Stimulated activated CD4-positive, alpha-beta T cell treated with anti-CD3 and anti-CD28 coated beads, Interleukin-2, amount 100 ng/mL, for 24 hours (primary cell): ENCODE measurements at regions not wholly inside any gene's neighbourhood (a gene's known extent, or its start where the extent isn't known, plus 50 kb on each side); places are given as distances from the start of the nearest gene placed in this dataset.

Source experiments
- DNase-seq, 2 donors: peaks; one replicate each; pipeline ENCODE4 v3.0.0-alpha.2; 2020

DNA sequence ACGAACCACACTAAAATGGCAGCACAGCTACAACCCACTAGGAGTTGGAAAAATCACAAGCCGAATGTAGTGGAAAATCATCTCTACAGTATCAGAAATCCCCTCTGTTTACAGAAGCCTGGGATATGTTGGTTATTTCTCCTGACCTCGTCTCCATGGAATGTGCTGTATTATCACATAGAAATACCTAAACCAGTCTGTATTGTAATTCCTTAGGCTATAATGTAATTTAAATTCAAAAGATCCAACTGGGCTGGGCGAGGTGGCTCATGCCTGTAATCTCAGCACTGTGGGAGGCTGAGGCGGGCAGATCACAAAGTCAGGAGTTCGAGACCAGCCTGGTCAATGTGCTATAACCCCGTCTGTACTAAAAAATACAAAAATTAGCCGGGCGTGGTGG lies 244.8 kb upstream of the MPDZ start:
- DNase-seq, result no peak

DNA sequence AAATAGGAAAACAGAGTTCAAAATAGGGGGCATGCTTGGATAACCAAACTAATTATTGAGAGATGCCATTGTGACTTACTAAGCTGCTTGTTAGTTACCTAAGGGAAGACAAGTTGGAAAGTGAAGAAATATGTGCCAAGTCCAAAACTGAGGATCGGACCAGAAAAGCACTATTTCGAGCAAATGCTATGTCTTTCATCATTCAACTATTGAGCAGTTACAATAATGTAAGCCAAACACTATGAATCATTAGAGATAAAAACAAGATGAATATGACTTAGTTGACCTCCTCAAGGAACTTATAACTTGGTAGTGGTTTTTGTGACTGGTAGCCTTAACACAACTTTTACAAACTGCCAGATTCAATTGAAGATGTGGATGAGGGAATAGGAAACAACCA lies 240.6 kb upstream of the MPDZ start:
- DNase-seq, result no peak

DNA sequence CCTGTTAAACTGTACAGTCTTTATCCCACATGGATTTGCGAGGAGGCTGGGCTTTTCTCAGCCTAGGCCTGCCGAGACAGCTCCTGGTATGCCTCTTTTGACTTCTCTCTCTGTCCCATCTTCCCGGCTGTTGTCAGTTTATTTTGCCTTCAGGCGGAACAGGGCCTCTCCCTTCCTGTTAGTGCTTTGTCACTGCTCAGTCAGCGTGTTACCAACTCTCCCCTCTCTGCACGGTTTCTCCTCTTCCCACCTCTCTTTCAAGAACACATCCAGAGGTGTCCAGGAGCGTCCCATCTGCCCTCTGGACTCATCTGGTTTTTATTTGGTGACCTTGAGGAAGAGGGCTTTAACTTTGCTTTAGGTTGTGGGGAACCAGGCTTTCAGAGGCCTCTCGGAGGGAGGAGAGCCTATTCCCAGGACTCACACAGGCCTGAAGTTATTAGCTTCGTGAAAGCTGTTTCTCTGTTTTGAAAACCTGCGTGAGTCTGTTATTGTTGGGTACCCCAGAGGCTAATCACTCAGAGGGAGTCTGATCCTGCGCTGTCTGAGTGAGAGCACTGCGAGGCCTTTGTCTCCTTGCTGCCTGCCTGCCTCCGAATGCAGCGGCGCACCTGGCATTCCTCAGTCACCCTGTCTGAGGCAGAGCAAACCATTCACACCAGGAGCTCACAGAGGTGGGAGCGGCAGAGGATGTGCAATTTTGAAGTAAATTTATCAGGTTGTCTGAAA lies 234.4 kb upstream of the MPDZ start:
- DNase-seq, result no peak

DNA sequence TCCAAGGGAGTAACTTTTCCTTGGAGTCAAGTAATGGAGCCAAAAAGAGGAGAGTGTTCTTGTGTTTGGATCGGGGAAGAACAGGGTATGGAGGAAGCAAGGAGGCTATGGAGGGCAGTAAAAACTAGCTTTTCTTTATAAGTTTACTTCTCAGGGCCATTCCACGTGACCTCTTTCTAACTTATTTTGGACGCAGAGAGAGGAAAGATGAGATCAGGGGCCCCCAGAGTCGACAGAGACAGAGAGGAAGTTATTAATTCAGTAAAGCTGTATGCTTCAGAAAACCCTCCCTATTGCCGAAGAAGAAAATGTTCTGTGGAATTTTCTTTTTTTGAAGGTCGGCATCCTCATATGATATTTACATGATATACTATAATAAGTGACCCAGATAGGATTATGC lies 233.8 kb upstream of the MPDZ start:
- DNase-seq, result no peak

DNA sequence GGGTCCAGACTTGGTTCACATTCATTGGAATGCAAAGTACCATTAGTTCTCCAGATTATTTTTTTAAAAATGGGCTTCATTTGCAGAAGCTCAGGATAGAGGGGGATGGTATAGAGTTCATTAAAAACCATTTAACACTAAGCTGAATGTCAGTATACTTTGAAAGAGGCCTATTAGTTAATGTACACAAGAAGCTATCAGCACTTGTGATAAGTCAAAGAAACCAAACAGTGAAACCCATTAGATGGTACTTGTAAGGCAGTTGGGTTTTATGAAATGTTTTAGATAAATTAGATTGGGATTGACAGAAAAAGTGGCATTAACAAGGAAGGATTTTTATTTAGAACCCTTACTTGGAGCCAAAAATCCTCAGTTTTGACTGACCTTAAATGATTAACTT lies 229.2 kb upstream of the MPDZ start:
- no peak for DNase-seq

DNA sequence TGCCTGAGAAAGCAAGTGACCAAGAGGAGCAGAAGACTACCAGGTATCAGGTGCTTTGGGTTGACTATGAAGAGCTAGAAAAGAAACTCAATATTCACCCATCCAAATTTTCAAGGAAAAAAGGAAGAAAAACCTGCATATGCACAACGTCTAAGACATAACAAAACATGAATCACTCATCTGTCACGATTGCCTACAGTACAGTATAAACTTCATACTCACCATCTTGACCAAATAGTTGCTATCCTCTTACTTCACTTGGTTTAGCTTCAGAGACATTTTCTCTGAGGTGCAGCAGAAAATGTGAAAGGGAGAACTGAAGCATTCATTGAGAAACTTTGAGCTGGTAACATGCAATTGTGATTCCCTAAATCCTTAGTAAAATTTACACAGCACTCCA lies 228.6 kb upstream of the MPDZ start:
- DNase-seq, result no peak

DNA sequence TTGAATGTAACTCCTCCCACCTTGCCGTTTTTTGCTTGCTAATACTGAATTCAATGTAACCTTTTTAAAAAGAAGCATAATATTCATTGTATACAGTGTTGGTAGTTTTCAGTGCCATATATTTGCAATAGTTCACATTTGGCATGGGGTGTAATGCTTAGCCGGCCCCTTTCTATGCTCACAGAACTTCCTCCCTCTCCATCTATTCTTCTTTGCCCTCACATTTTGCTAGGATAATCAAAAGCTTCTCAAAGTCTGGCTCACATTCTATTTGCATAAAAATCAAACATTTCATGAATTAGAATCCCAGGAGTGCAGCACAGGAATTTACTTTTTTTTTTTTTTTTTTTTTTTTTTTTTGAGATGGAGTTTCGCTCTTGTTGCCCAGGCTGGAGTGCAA lies 226.3 kb upstream of the MPDZ start:
- DNase-seq, result no peak

DNA sequence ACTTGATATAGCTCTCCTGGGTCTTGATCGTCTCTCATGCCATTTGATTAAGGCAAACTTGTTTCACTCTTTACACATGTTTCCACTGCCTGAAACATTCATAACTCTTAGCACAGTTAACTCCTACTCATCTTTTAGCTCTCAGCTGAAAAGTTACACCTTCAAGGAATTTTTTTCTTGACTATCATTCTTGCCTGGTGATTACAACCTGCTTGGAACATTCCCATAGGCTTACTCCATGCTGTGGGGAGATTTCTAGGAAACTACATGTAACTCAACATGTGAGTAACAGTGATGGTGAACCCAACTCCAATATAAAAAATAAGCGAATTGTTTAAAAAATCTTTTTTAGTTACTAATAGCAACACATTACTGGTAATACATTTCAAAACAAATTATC lies 224.1 kb upstream of the MPDZ start:
- no peak for DNase-seq

DNA sequence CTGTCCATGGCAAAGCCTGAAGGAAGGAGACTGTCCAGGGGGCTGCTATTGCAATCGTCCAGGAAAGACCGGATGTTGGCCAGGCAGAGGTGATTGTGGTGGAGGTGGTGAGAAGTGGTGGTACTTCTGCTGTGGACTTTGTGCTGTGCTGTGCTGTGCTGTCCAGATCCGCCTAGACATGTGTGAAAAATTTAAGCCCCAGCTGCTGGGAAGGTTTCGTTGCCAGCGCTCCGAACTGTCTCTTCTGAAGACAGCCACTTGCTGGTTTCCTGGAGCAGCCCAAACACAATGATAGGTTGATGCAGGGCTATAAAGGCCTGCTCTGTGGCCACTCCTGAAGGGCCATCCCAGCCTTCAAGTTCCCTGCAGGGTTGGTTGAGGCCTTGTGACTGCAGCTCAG lies 223.0 kb upstream of the MPDZ start:
- no peak for DNase-seq

DNA sequence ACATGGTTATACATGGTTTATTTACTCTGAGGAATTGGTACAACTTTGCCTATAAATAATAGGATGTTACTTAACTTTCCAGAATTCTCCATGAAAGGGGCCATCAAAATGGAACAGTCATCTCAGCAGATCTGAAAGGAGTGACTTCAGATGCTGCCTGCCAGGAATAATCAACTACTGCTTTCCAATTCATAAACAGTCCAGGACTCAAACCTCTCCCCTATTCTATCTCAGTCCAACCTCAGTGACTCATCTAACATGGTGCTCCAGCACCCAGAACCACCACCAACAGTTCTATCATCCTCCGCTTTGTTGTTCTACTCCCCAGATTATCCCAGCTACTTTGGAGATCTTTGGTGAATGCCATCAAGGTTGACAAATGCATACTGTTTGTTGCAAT lies 221.5 kb upstream of the MPDZ start:
- DNase-seq, result no peak

DNA sequence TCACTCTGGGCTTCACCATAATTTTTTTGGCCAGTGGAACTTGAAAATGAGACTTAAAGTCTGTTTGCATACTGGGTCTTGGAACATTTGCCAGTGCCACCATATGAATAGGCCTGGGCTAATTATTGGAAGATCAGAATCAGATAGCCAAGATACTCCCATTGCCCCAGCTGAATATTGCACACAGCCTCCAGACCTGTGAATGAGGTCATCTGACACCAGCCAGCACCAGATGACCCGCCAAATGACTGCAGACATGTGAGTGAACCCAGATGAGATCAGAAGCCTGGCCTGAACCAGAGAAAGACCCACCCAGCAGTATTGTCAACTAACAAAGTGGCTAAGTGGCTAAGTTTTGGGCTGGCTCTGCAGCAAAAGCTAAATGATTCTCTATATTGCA lies 220.5 kb upstream of the MPDZ start:
- no peak for DNase-seq

DNA sequence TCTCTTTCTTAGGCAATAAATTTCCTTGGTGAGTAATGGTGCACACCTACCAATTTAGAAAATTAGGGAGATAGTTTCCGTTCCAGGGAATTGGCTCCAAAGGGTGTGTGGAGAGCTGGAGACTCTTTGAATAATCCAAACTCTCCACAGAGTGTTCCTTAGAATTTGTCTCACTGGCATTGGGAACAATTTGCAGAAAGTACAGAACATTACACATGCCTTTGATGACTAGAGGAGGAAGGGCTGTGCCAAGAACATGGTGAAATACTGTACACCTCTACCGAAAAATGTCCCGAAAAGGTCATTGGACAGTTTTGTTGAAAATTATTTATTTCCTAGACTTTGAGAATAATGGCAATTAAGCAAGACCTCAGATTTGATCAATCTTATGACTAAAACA lies 214.2 kb upstream of the MPDZ start:
- DNase-seq, result no peak

DNA sequence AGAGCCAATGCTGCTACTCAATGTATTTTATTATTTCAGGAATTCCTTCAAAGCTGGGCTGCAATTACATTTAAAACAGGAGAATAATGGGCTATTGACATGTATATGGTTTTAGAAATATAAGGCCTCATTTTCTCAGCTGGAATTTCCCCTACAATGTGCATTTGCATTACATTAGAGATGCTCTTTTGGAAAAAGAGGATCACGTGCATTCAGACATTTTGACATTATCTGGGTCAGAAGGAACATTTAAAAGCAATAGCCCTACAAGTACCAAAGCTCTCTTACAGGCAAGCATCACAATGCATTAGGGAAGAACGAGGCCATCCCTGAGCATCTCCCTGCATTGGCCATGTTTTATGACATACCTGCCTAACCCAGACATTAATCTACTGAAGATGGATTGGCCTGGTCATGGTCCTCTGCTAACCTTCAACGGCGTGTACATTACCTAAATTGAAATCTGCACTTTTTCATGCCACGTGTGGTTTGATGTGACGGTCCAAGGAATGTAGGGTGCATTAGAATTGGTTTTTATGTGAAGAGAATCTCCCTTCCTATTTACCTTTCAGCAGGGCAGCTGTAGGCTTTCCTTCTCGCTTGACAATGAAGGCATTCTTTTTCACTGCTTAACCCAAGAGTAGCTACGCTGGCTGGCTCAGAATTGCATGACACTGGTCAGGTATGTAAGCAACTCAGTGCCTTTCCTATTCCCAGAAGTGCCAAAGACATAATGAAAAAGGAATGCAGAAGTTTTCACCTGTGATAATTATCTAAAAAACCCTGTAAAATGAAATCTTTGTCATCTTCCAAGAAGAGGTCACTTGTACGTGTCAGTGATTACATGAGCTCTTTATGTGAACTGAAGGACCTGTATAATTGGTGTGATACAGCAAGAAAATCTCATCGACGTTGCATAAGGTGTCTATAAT lies 212.3 kb upstream of the MPDZ start:
- DNase-seq, result no peak

DNA sequence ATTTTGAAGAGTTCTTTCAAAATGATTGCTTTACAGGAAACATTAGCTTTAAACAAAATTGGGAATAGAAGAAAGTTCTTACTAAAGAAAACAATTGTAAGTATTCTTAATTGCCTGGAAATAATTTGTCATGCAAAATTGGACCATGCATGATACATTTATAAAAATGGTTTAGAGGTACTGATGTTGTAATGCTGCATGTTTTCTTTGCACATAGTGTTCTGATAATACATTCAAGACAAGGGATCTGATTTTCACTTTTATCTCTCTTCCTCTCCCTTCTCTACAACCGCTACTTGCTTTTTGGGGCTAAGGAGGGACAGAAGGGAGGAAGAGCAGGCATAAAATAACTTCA lies 211.6 kb upstream of the MPDZ start:
- DNase-seq, result no peak

DNA sequence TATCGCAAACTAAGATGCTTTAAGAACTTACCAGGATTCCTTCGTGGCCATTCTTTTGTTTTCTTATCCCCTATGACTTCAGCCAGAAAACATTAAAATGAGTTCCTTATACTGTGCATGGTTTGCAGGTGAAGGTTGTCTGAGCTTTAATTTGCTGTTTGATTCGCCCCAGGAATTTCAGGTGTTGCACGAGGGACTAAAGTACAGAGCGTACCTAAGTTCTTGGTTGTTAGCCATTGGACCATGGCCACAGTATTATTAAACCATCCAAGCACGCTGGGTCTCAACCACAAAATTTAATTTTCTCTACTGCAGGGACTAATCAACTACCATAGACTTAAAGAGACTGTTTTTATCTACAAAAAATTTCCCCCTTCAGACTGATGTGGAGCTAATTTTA lies 208.4 kb upstream of the MPDZ start:
- no peak for DNase-seq

DNA sequence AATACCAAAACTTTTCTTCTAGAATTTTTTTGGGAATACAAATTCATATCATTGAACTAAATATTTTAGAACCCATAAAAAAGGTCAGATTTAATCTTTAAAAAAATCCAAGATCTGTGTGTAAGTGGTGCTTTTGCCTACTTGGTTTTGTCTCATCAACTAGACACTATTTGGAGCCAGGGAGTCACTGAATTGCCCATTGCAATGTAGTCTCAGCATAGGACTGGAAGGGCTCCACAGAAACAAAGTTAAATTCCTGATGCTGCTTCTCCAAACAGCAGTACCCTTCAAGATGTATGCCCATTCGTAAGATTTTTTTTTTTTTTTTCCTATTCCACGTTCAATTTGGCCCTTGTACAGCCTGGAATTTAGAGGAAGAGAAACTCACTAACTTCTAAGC lies 208.0 kb upstream of the MPDZ start:
- DNase-seq, result no peak

DNA sequence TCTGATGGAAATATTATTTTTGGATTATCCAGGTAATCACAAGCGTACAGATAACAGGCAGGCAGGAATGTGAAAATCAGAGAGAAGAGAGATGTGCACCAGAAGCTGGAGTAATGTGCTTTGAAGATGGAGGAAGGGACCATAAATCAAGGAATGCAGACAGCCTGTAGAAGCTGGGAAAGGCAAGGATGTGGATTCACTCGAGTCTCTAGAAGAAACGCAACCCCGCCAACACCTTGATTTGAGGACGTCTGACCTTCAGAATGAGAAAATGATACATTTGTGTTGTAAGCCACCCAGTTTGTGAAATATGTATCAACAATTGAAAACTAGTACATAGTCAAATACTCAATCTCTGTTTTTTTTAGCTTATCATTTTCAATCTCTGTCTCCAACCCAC lies 207.6 kb upstream of the MPDZ start:
- DNase-seq, result no peak

DNA sequence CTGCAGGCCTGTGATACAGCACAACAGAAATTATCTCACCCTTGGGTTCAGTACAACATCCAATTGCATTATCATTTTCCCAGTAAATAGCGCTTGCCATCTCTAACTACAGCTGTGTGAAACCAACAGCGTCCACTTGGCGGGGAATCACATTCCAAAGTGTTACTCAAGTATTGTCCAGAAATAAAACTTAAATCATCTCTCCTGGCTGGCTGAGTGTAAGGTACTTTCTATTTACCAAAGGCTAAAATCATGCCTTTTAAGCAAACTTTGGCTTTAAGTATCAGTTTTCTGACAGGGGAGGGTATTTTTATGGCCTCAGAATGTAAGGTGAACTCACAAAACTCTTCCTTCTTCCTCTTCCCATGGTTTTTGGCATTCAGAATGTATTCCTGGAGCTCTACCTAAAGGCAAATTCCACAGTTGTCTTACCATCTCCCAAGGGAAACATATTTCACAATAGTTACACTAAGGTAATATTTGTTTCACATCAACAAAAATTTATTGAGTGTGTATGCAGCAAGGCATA lies 205.6 kb upstream of the MPDZ start:
- DNase-seq, result no peak

DNA sequence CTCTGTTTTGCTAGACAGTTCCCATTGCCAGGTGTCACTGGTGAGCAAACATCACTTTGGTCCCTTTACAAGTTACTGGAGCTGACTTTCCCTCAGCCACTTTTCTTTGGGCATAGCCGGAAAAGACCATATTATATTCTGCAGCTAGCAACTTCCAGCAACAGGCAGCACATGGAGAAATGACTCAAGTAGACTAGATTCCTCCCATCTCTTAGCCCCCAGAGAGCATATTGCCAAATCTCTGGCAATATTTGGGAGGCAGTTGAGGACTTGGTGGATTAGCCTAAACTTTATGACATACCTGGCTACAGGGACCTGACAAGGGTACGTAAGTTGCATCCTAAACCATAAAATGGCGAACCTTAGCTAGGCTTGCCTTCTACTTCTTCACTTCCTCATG lies 204.7 kb upstream of the MPDZ start:
- DNase-seq, result no peak

DNA sequence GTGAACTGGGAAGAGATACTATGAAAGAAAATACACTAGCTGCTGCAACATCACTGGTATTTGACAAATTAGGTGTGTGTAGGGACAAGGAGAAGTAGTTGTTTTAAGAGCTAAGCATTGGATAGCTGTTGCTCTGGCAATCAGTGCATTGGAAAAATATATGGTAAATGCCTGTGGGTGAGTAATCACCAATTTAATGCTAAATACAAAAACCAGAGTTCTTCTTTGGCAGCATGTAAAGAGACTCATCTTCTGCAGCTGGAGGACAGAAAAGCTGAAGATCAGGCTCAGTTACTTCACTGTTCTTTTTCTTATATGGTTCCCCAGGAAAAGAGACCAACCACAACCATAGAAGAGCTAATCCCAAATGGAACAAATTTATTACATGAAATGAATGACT lies 201.8 kb upstream of the MPDZ start:
- no peak for DNase-seq

DNA sequence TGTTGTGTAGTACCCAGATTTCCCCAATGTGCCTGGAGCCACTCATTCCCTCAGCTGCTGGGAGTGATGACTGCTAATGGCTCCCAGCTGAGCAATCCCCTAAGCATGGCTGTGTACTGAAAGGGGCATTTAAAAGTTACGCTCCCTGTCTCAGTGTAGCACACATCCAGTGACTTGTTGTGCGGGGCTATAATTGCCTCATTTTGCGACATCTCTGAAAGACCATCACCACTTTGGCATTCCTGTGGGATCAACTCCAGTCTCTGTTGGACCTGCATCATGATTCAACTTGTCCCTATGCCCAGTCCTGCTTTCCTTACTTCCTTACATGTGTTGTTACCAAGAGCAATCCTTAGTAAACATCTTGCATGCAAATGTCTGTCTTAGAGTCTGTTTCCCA lies 201.2 kb upstream of the MPDZ start:
- DNase-seq, result no peak

DNA sequence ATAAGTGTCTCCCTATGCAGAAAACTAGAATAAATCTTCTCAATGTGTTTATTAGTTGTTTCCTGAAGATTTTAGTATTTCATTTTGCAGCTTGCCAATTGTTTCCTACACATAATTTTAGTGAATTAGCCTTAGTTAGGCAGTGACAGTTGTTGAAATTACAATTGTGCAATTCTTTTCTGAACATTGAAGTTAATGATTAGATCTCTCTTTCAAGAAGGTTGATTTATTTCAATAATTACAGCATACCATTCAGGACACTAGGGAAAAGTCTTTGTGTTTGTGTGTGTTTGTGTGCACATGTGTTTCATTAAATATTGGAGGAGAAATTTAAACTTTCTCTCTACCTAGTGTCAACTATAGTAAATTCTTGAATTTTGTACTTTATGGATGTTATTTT lies 199.6 kb upstream of the MPDZ start:
- no peak for DNase-seq

DNA sequence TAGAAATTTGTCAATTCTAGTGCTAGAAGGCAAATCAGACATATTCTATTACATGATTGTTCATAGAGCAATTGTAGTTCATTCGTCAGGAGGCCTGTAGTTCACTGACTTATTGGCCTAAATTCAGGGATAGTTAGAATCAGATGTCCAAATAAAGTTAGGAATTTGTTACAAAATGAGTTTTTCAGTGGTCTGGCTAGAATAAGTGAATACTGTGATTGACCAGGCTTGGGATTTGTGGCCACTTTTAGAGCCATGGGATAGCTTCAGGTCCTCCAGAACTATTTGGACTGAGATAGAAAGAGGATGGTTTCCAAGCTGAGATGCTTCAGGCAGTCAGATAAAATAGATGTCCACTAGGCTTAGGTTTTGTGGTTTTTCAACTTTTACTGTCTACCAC lies 199.1 kb upstream of the MPDZ start:
- no peak for DNase-seq

DNA sequence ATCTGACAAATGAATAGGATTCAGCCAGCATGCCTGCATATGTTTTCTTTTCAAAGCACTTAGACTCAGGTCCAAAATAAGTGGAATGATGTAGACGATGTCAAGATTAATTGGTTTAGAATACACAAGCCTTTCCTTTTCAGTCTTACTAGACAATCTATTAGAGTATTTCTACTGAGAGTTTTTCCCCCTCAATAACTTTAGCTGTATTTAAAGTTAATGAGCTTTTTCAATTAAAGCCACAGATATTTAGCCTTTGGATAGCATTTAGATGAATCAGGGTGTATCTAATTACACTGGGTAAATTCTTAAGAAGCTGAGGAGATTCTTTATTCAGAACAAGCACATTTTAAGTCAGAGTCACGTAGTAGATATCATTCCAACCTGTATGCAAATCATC lies 198.7 kb upstream of the MPDZ start:
- no peak for DNase-seq

DNA sequence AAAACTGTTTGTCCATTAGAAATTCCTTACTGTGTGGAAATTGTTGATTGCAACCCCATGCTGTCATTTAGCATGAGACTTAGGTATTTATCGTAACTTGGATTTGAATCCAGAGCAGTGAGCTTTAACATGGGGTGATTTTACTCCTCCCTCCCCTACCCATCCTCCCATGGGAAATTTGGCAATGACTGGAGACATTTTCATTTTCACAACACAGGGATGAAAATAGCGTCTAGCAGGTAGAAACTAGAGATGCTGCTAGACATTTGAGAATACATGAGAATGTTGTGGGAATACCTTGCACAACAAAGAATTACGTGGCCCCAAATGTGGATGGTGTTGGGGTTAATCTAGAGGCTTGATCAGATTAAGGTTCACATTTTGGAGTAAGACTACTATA lies 191.3 kb upstream of the MPDZ start:
- DNase-seq, result no peak
